Omental fat pad (tissue), 3 donors: ENCODE measurements at regions not wholly inside any gene's neighbourhood (a gene's known extent, or its start where the extent isn't known, plus 50 kb on each side); places are given as distances from the start of the nearest gene placed in this dataset.

Source experiments
- ATAC-seq: fragments of 150-250 bp; one replicate; pipeline ENCODE4 v1.9.1; 2016; ENCODE audit warnings: mild to moderate bottlenecking, moderate library complexity; ENCODE audit not compliant: low FRiP score
- DNase-seq: peaks from one replicate; pipeline ENCODE4 v3.0.0-alpha.2; 2019; ENCODE audit warnings: low spot score
- CTCF ChIP-seq, 3 donors: fragments of 450-650 bp; IDR thresholded peaks; one replicate each; pipeline ENCODE4 v1.5.1; 2016 to 2017; ENCODE audit warnings: antibody characterized with exemption in 3 of 3, mild to moderate bottlenecking in 3 of 3, moderate library complexity in 2 of 3

DNA sequence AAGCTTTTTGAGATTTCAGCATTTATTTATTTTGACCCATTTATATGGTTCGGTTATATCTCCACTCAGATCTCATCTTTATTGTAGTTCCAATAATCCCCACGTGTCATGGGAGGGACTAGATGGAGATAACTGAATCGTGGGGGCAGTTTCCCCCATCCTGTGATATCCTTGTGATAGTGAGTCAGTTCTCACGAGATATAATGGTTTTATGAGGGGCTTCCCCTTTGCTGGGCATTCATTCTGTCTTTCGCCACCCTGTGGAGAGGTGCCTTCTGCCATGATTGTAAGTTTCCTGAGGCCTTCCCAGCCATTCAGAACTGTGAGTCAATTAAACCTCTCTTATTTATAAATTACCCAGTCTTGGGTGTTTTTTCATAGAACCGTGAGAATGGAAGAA lies 96.5 kb upstream of the PCSK1 start:
- ATAC-seq = no peak
- no peak for DNase-seq
- TF ChIP-seq CTCF (IDR thresholded peaks at IDR 0.05) = no peak

DNA sequence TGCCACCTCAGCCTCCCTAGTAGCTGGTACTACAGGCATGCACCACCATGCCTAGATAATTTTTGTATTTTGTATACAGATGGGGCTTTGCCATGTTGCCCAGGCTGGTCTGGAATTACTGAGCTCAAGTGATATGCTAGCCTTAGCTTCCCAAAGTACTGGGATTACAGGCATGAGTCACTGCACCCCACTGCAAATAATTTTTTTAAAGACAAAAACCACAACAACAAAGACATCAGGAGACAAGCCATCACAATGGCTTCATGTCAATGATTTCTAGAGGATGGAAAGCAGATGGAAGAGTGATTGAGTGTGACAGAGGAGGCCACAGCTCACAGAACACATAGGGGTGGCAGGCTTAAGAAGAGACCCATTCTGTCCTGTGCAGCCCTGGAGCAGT lies 97.9 kb upstream of the PCSK1 start:
- ATAC-seq (no peak), DNase-seq (no peak)
- no peak for TF ChIP-seq CTCF (IDR thresholded peaks at IDR 0.05)

DNA sequence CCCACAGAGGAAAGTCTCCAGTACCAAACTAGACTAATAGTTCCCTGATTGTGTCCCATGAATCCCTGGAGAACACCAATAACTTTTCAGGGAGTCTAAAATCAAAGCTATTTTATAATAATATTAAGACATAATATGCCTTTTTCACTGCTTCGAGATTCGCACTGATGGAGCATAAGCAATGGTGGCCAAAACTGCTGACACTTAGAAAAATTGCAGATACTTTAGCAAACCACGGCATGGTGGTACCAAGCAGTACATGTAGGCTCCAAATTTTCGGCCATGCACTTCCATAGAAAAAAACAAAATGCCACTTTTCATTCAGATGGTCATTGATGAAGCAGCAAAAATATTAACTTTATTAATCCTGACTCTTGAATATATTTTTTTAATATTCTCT lies 100.3 kb upstream of the PCSK1 start:
- no peak for TF ChIP-seq CTCF (IDR thresholded peaks at IDR 0.05)
- DNase-seq = no peak

GRCh38 chr5:96537386-96537785 lies 104.3 kb upstream of the PCSK1 start:
- ATAC-seq = no peak

More for the DNA sequence above, 100.3 kb upstream of the PCSK1 start:
- no peak for ATAC-seq

GRCh38 chr5:96538808-96539250 lies 105.8 kb upstream of the PCSK1 start:
- ATAC-seq (no peak), DNase-seq (no peak)
- no peak for TF ChIP-seq CTCF (IDR thresholded peaks at IDR 0.05)

More at GRCh38 chr5:96537386-96537785, 104.3 kb upstream of the PCSK1 start:
- DNase-seq = no peak
- TF ChIP-seq CTCF (IDR thresholded peaks at IDR 0.05) = no peak

GRCh38 chr5:96546120-96546519 lies 113.1 kb upstream of the PCSK1 start:
- ATAC-seq (no peak), DNase-seq (no peak)
- TF ChIP-seq CTCF (IDR thresholded peaks at IDR 0.05) = no peak

- TF ChIP-seq CTCF (IDR thresholded peaks at IDR 0.05) = no peak
- ATAC-seq (no peak), DNase-seq (no peak)
Measured at GRCh38 chr5:96547486-96547885, 114.4 kb upstream of the PCSK1 start.
